ENCODE measurements at regions not wholly inside any gene's neighbourhood (a gene's known extent, or its start where the extent isn't known, plus 50 kb on each side); places are given as distances from the start of the nearest gene placed in this dataset.

- Histone ChIP-seq H3K4me1 (ENCODE audit: insufficient read depth, low read length) (no peaks in the 10 kb centered on the region), H3K27ac (ENCODE audit: low read depth in 1 of 2, low read length in 2 of 2) (no peak overlapping the region), H3K36me3 (ENCODE audit: insufficient read depth, low read length) (no peaks in the 10 kb centered on the region), H3K9me3 (ENCODE audit: control insufficient read depth in 1 of 2, insufficient read depth in 1 of 2, low read length in 2 of 2) (no peaks in the 10 kb centered on the region), H3K4me3 (ENCODE audit: low read length) (no peak overlapping the region), H3K27me3 (ENCODE audit: control insufficient read depth in 1 of 2, insufficient read depth in 2 of 2, low read length in 2 of 2) (no peaks in the 10 kb centered on the region)
- Mint-ChIP-seq H3K36me3 (ENCODE audit: low read depth) (no peaks in the 10 kb centered on the region), H3K9me3 (no peaks in the 10 kb centered on the region), H3K4me3 (no peak overlapping the region), H3K27ac (no peak overlapping the region), H3K27me3 (no peaks in the 10 kb centered on the region), H3K4me1 (ENCODE audit: low read depth) (no peaks in the 10 kb centered on the region)
- POLR2A ChIA-PET = no interaction called here
- intact Hi-C loops (cut with DNase I, micrococcal nuclease) = no loop called here
- CTCF ChIA-PET = no interaction called here
- DNase-seq (no peak), ATAC-seq (ENCODE audit: poor library complexity) (no peak)
- TF ChIP-seq, protein P1, sequence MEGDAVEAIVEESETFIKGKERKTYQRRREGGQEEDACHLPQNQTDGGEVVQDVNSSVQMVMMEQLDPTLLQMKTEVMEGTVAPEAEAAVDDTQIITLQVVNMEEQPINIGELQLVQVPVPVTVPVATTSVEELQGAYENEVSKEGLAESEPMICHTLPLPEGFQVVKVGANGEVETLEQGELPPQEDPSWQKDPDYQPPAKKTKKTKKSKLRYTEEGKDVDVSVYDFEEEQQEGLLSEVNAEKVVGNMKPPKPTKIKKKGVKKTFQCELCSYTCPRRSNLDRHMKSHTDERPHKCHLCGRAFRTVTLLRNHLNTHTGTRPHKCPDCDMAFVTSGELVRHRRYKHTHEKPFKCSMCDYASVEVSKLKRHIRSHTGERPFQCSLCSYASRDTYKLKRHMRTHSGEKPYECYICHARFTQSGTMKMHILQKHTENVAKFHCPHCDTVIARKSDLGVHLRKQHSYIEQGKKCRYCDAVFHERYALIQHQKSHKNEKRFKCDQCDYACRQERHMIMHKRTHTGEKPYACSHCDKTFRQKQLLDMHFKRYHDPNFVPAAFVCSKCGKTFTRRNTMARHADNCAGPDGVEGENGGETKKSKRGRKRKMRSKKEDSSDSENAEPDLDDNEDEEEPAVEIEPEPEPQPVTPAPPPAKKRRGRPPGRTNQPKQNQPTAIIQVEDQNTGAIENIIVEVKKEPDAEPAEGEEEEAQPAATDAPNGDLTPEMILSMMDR (IDR thresholded peaks at IDR 0.05) = no peak
These were observed 76.0 kb downstream of the PJA1 start for GRCh38 chrX:69089203-69089602.

DNA sequence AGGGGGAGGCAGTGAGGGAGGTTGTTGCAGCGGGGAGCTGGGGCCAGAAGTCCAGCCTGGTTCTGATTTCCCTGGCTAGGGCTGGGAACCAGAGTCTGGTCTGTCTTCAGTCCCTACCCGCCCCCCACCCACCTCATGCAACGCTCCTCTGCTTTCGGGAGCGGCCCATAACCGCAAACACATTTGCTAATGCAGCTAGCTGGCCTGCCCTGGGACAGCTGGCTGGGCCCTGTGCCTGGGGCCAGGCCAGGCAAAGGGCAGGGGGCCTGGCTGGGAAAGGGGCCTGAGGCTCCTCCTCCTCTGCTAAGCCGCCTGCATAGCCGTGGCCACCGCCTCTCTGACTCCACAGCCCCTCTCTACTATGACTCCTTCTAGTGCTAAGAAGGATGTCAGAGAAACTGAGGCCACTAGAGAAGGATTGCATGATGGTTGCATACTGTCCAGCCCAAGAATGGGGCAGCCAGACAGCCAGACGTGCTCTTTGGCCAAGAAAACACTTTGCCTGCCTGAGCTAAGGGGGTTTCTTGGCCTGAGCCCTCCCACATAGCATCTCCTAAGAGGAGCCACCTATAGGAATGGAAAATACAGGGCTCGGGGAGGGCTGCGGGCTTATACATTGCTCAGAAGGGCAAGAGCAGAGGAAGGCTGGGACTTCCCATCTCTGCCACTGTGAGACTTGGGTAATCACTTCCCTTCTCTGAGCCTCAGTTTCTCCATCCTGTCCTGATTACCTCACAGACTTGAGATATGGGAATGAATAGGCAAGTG lies 76.9 kb downstream of the PJA1 start:
- CTCF ChIA-PET = no interaction called here

DNA sequence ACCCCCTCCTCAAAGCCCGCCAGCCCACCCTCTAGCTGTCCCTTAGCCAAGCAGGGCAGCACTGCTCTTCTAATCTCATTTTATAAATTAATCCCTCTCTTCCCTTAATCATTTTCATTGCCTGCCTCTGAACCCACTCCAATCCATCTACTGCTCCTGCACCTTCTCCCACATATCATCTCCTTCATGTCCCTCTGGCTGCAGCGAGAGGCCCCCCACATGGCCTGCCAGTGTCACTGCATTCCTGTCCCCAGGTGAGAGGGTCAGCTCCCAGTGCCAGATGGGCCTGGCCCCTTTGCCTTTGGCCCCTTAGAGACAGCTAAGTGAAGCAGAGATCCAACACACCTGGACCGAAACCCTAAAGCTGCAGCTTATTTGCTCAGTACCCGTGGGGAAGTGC lies 79.4 kb downstream of the PJA1 start:
- no peaks in the 10 kb centered on the region for H3K36me3 ChIP-seq (ENCODE audit: insufficient read depth, low read length)
- TF ChIP-seq, protein P1 (IDR thresholded peaks at IDR 0.05) = no peak
- DNase-seq (no peak), ATAC-seq (ENCODE audit: poor library complexity) (no peak)
- intact Hi-C loops (cut with DNase I, micrococcal nuclease) = no loop called here
- no peaks in the 10 kb centered on the region for H3K4me1 Mint-ChIP-seq (ENCODE audit: low read depth)
- H3K27me3 ChIP-seq (ENCODE audit: control insufficient read depth in 1 of 2, insufficient read depth in 2 of 2, low read length in 2 of 2) = no peaks in the 10 kb centered on the region
- no peak overlapping the region for H3K4me3 Mint-ChIP-seq
- H3K36me3 Mint-ChIP-seq (ENCODE audit: low read depth) = no peaks in the 10 kb centered on the region
- CTCF ChIA-PET = no interaction called here
- H3K27ac Mint-ChIP-seq = no peak overlapping the region
- POLR2A ChIA-PET = no interaction called here
- no peak overlapping the region for H3K4me3 ChIP-seq (ENCODE audit: low read length)
- H3K9me3 ChIP-seq (ENCODE audit: control insufficient read depth in 1 of 2, insufficient read depth in 1 of 2, low read length in 2 of 2) = no peaks in the 10 kb centered on the region
- H3K9me3 Mint-ChIP-seq = no peaks in the 10 kb centered on the region
- no peaks in the 10 kb centered on the region for H3K4me1 ChIP-seq (ENCODE audit: insufficient read depth, low read length)
- H3K27ac ChIP-seq (ENCODE audit: low read depth in 1 of 2, low read length in 2 of 2) = no peak overlapping the region
- H3K27me3 Mint-ChIP-seq = no peaks in the 10 kb centered on the region

More for the DNA sequence above, 76.9 kb downstream of the PJA1 start:
- Mint-ChIP-seq H3K27ac (no peak overlapping the region), H3K9me3 (no peaks in the 10 kb centered on the region), H3K27me3 (no peaks in the 10 kb centered on the region), H3K4me1 (ENCODE audit: low read depth) (no peaks in the 10 kb centered on the region), H3K4me3 (no peak overlapping the region), H3K36me3 (ENCODE audit: low read depth) (no peaks in the 10 kb centered on the region)
- intact Hi-C loops (cut with DNase I, micrococcal nuclease) = no loop called here
- Histone ChIP-seq H3K4me3 (ENCODE audit: low read length) (no peak overlapping the region), H3K27ac (ENCODE audit: low read depth in 1 of 2, low read length in 2 of 2) (no peak overlapping the region), H3K4me1 (ENCODE audit: insufficient read depth, low read length) (no peaks in the 10 kb centered on the region), H3K9me3 (ENCODE audit: control insufficient read depth in 1 of 2, insufficient read depth in 1 of 2, low read length in 2 of 2) (no peaks in the 10 kb centered on the region), H3K27me3 (ENCODE audit: control insufficient read depth in 1 of 2, insufficient read depth in 2 of 2, low read length in 2 of 2) (no peaks in the 10 kb centered on the region), H3K36me3 (ENCODE audit: insufficient read depth, low read length) (no peaks in the 10 kb centered on the region)
- TF ChIP-seq, protein P1 (IDR thresholded peaks at IDR 0.05) = no peak
- DNase-seq = no peak
- POLR2A ChIA-PET = no interaction called here
- ATAC-seq (ENCODE audit: poor library complexity) = no peak
